Stimulated activated CD8-positive, alpha-beta memory T cell treated with anti-CD3 and anti-CD28 coated beads, Interleukin-7, amount 100 ng/mL, for 48 hours (primary cell): ENCODE measurements at regions not wholly inside any gene's neighbourhood (a gene's known extent, or its start where the extent isn't known, plus 50 kb on each side); places are given as distances from the start of the nearest gene placed in this dataset.
"Not testable (repeated sequence)": the region's sequence is repeated elsewhere in the genome, so short reads cannot be mapped to it uniquely, and the experiment has no call there.

Source experiments
- DNase-seq, 2 donors: peaks; one replicate each; pipeline ENCODE4 v3.0.0-alpha.2; 2020; ENCODE audit warnings: low read depth in 1 of 2; ENCODE audit errors: extremely low read depth in 1 of 2

DNA sequence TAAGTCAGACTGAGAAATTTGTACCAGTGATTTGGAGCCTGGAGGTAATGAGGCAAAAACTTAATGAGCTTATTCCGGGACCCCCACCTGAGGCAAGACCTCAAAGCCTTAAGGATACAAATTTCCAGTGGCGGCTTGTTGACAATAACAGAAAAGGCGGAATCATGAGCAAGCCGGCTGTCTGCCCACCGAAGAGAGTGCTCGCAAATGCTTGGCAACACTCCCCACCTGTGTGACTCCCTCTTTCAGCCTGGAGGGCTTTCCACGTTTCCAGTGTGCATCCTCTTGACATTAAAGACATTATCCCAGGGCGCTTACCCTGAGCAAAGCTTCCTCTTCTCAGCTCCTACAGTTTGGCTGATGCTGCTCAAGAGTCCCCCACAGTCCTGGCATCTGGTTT is 830.4 kb upstream of the TPTE start:
- DNase-seq: not testable (repeated sequence)

GRCh38 chr21:9695759-9696158 is 825.6 kb upstream of the TPTE start:
- not testable (repeated sequence) for DNase-seq

DNA sequence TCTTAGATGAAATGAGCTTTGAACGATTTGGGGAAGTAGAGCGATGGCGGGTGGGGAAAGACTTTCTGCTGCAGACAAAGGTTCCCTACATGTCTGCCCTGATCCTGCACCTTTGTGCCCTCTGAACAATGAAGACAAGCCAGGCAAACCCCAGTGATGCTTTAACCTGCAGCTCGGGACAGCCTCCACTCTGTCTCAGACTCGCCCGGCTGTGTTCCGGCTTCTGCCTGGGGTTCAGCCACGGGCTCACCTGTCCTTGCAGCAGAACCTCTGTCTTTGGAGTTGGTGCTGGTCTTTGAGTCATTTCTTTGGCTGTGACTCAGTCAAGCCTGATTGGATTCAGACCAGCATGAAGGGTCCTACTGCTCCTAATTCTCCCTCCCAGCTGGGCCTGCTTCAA is 823.6 kb upstream of the TPTE start:
- DNase-seq: not testable (repeated sequence)

DNA sequence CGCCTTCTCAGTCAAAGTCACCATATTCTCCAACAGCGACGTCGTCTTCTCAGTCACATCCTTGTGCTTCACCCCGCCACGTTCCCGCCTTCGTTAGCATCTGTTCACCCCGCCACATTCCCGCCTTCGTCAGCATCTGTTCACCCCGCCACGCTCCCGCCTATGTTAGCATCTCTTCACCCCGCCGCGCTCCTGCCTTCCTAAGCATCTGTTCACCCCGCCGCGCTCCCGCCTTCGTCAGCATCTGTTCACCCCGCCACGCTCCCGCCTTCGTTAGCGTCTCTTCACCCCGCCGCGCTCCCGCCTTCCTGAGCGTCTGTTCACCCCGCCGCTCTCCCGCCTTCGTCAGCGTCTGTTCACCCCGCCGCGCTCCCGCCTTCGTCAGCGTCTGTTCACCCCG is 816.4 kb upstream of the TPTE start:
- DNase-seq: not testable (repeated sequence)

GRCh38 chr21:9705455-9705854 is 815.9 kb upstream of the TPTE start:
- not testable (repeated sequence) for DNase-seq

DNA sequence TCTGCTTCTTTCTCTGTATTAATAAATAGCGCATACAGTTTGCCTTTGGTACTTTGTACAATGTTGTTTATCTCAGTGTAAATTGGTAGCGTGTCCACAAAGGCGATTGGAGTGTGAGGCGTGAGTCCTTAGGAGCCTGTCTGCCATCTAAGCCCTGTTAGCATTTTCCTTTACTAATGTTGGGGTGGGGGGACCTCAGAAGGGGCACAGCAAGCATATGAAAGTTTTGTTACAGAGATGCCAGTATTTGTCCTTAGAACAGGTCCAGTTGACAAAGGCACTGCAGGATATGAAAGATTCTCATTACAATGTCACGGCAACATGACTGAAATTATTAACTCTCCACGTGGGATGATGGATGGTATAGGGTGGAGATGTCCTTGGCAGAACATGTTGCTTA is 796.8 kb upstream of the TPTE start:
- not testable (repeated sequence) for DNase-seq

GRCh38 chr21:9727187-9727586 is 794.2 kb upstream of the TPTE start:
- DNase-seq: not testable (repeated sequence)

DNA sequence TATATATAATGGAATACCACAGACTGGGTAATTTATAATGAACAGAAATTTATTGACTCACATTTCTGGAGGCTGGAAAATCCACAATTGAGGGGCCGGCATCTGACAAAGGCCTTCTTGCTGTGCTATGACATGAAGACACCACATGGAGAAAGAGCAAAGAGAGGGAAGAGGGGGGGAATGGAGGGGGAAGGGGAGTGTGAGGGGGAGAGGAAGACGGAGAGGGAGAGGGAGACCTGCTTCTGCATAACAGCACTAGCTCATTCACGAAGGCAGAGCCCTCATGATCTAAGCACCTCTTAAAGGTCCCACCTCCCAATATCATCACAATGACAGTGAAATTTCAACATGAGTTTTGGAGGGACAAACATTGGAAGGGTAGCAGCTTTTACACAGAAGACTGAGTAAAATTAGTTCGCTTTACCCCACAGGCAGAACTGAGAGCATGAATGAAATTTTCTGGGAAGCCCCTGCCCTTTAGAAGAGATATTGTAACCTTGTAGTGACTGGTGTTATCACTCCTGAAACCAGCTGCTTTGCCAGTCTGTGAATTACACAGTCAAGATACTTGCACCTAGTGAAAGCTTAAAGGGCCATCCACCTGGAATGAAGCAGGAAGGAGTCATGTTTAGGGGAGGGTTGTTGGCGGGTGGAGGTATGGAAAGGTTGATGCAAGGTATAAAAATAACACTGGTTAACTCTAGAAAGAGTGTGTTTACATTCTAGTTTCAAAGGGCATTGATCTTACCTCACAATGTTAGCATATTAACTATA is 793.0 kb upstream of the TPTE start:
- not testable (repeated sequence) for DNase-seq

- DNase-seq: no peak
These were observed 790.5 kb upstream of the TPTE start for GRCh38 chr21:9730866-9731265.

- not testable (repeated sequence) for DNase-seq
These were observed 790.1 kb upstream of the TPTE start for GRCh38 chr21:9731317-9731716.

DNA sequence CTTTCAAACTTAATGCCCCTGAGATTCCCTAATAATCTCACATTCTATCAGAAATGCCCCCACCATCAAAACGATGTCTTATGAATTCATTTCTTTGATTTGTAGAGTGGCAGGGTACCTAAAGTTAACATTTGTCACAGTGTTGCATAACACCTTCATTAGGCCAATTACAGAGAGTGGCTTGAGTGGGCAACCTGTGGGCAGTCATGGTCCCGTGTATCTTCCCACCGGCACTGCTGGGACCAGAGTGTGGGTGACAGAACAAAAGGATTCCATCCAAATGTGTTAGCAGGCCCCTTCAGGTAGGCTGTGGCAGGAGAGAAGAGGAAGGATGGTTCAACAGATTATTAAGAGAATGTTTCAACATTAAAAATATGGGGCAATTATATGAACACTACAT is 788.8 kb upstream of the TPTE start:
- not testable (repeated sequence) for DNase-seq

DNA sequence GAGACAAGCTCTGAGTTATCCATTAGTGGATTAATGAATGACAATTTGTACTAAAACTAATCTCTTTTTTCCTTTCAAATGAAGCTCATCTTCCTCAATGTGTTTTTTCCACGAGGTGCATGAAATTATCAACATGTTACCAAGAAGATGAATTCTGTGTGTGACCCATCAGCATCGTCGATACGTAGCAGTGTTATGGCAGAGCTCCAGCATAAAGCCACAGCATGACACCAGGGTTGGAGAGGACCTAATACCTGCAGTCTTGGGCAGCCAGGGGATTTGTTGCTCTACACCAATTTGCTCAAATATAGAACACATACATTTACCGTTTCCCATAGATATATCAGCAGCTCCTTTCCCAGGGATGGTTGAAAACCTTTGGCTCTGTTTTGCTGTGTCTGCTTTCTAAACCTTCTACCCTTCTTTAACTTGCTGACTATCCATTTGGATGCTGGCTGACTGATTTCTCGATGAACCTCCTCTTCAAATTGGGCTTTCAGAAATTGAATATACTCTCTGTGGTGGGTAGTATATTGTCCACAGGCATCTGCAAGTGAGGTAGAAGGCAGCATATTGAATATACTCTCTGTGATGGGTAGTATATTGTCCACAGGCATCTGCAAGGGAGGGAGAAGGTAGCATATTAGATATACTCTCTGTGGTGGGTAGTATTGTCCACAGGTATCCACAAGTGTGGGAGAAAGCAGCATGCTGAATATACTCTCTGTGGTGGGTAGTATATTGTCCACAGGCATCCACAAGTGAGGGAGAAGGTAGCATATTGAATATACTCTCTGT is 787.4 kb upstream of the TPTE start:
- not testable (repeated sequence) for DNase-seq

- DNase-seq: no peak
These were observed 785.9 kb upstream of the TPTE start for GRCh38 chr21:9735421-9735961.

DNA sequence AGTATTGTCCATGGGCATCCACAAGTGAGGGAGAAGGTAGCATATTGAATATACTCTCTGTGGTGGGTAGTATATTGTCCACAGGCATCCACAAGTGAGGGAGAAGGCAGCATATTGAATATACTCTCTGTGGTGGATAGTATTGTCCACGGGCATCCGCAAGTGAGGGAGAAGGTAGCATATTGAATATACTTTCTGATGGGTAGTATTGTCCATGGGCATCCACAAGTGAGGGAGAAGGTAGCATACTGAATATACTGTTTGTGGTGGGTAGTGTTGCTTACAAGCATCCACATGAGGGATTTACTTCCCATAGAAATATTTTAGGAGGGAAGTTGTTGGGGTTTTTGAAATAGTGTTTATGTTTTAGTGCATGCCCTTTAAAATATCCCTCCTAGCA is 784.1 kb upstream of the TPTE start:
- DNase-seq: not testable (repeated sequence)

GRCh38 chr21:9737871-9738515 is 783.4 kb upstream of the TPTE start:
- DNase-seq: not testable (repeated sequence)

DNA sequence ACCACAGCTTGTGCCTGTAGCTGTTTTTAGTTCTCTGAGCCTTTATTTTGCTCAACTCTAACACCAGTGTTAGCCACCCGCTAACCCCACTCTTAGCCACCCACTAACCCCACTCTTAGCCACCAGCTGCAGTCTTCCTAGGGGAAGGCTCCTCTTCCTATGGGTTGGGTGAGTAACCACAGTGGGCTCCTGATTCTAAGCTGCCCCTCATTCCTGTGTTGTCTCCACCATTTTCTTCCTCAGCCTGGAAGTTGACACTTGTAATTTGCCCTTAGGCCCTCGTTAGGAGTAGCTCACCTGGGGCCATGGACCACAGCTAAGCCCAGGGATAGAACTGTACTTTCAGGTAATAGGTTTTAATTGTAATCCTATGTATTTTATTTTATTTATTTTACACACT is 782.9 kb upstream of the TPTE start:
- no peak for DNase-seq

- no peak for DNase-seq
These were observed 782.1 kb upstream of the TPTE start for GRCh38 chr21:9739240-9739639.

- DNase-seq: not testable (repeated sequence)
These were observed 781.0 kb upstream of the TPTE start for GRCh38 chr21:9740177-9740941.

DNA sequence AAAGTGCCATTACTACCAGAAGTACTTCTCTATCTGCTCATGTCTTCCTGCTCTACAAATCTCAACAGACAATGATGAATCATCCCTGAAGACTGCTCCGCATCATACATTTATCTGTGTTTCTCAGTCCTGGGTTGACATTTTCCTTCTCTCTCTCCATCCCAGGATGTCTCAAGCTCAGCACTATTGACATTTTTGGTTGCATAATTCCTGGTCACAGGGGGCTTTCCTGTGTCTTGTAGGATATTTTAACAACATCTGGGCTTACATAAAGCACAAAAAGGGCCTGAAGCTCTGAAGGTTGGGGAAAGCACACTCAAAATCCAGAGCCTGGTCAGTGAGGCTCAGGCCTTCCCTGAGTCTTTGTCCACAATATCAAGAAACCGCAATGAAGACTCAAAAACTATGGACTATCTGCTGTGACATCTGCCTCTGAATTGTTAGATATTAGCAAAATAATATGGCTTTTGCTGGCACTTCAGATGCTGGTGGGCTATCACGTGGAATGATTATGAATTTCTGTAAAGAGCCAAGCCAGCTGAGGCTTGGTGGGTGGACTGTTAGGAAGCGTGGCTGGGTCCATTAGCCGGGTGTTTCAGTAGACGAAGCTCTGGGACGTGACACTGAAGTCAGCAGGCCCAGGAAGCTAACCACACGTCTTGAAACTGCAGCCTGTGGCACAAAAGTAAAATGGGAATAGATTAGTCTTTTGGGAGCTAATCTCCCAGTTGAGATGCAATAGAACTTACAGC is 780.2 kb upstream of the TPTE start:
- DNase-seq: not testable (repeated sequence)

GRCh38 chr21:9743566-9743965 is 777.8 kb upstream of the TPTE start:
- not testable (repeated sequence) for DNase-seq
